H1 (cell line): ENCODE measurements at regions not wholly inside any gene's neighbourhood (a gene's known extent, or its start where the extent isn't known, plus 50 kb on each side); places are given as distances from the start of the nearest gene placed in this dataset.

Experiments used
- CTCF ChIA-PET: fragments of 300-600 bp; sonication (Branson Sonifier 250); formaldehyde crosslinking; loops from one replicate; lab custom pipeline; 2021; ENCODE audit not compliant: partially characterized antibody; lab: Charles Lee
- POLR2A ChIA-PET: fragments of 300-600 bp; sonication (Branson Sonifier 250); formaldehyde crosslinking; loops from one replicate; lab custom pipeline; 2021; ENCODE audit warnings: inconsistent platforms; ENCODE audit not compliant: partially characterized antibody; lab: Charles Lee
- DNase-seq, 2 experiments: peaks; one replicate each; pipeline versions ENCODE4 v3.0.0 to v3.0.0-alpha.2; 2010 to 2022; ENCODE audit warnings: low spot score in 2 of 2, low read depth in 1 of 2, mixed read lengths in 1 of 2
- FAIRE-seq: peaks from 2 replicates; lab custom pipeline; 2011; peaks lifted over from hg19 to GRCh38; lab: Jason Lieb, UNC
- H2AFZ ChIP-seq: 2 replicates; pipeline ENCODE4 v1.8.1; 2012; ENCODE audit warnings: low read length, inconsistent platforms
- H2AK5ac ChIP-seq: 2 replicates; pipeline ENCODE4 v1.6.1; 2013; ENCODE audit warnings: low read depth, low read length
- H2BK120ac ChIP-seq: replicated peaks from 2 replicates; pipeline ENCODE3; 2013; ENCODE audit warnings: low read depth, low read length, inconsistent platforms
- H2BK12ac ChIP-seq: 2 replicates; pipeline ENCODE4 v1.6.1; 2013; ENCODE audit warnings: low read depth, low read length
- H2BK15ac ChIP-seq: 2 replicates; pipeline ENCODE4 v1.6.1; 2013; ENCODE audit warnings: low read length
- H2BK20ac ChIP-seq: 2 replicates; pipeline ENCODE4 v1.6.1; 2013; ENCODE audit warnings: low read length
- H2BK5ac ChIP-seq: 2 replicates; pipeline ENCODE4 v1.6.1; 2013; ENCODE audit warnings: low read depth, low read length
- H3K14ac ChIP-seq: 2 replicates; pipeline ENCODE4 v1.6.1; 2013; ENCODE audit warnings: inconsistent platforms; ENCODE audit not compliant: insufficient read length
- H3K18ac ChIP-seq: 2 replicates; pipeline ENCODE4 v1.6.1; 2013; ENCODE audit warnings: low read length; ENCODE audit errors: extremely low read depth
- H3K23ac ChIP-seq: 2 replicates; pipeline ENCODE4 v1.6.1; 2013; ENCODE audit warnings: inconsistent platforms; ENCODE audit not compliant: insufficient read length
- H3K23me2 ChIP-seq: 2 replicates; pipeline ENCODE4 v1.6.1; 2013; ENCODE audit warnings: low read depth, low read length
- H3K27ac ChIP-seq: 2 replicates; pipeline ENCODE4 v1.6.1; 2011; ENCODE audit warnings: low read depth, low read length, inconsistent platforms
- H3K27me3 ChIP-seq, 4 experiments: replicated peaks in 1 of 4; 1 replicate in 1 of 4; 2 replicates in 3 of 4; pipeline versions ENCODE4 v1.6.1 to v1.8.1; 2011 to 2013; ENCODE audit warnings: low read length in 3 of 4, mild to moderate bottlenecking in 3 of 4, inconsistent platforms in 2 of 4, mixed read lengths in 2 of 4, moderate library complexity in 1 of 4; ENCODE audit not compliant: control insufficient read depth in 3 of 4, insufficient read depth in 3 of 4; ENCODE audit errors: extremely low read depth in 1 of 4
- H3K36me3 ChIP-seq, 4 experiments: 2 replicates each; pipeline versions ENCODE4 v1.6.1 to v1.8.1; 2011 to 2013; ENCODE audit warnings: mild to moderate bottlenecking in 4 of 4, low read length in 3 of 4, moderate library complexity in 2 of 4, control low read depth in 1 of 4, inconsistent platforms in 1 of 4; ENCODE audit not compliant: insufficient read depth in 4 of 4, control insufficient read depth in 2 of 4
- H3K4ac ChIP-seq: replicated peaks from 2 replicates; pipeline ENCODE3; 2013; ENCODE audit warnings: low read length, low read depth, mixed read lengths, inconsistent platforms; ENCODE audit not compliant: insufficient read length
- H3K4me1 ChIP-seq, 4 experiments: replicated peaks in 1 of 4; 1 replicate in 1 of 4; 2 replicates in 3 of 4; pipeline versions ENCODE4 v1.6.1 to v1.8.1; 2011 to 2013; ENCODE audit warnings: low read length in 3 of 4, inconsistent platforms in 2 of 4, mixed read lengths in 1 of 4; ENCODE audit not compliant: insufficient read depth in 4 of 4, control insufficient read depth in 3 of 4
- H3K4me2 ChIP-seq, 2 experiments: 2 replicates each; pipeline versions ENCODE4 v1.6.1 to v1.8.1; 2011 to 2013; ENCODE audit warnings: low read depth in 2 of 2, low read length in 2 of 2, control low read depth in 1 of 2, inconsistent platforms in 1 of 2, mild to moderate bottlenecking in 1 of 2; ENCODE audit not compliant: insufficient read depth in 1 of 2
- H3K4me3 ChIP-seq, 4 experiments: fragments of 200-600, 300-600 bp in 1 of 4; sonication (generic), shearing (Covaris generic), sonication (Bioruptor Twin) in 1 of 4; 2 replicates each; pipeline versions ENCODE4 v1.5.1 to v1.8.1; 2011 to 2016; ENCODE audit warnings: low read length in 4 of 4, low read depth in 3 of 4, control low read depth in 2 of 4, inconsistent platforms in 2 of 4, mild to moderate bottlenecking in 2 of 4, mixed read lengths in 1 of 4, moderate library complexity in 1 of 4; ENCODE audit not compliant: insufficient read depth in 2 of 4; ENCODE audit errors: extremely low read depth in 1 of 4
- H3K56ac ChIP-seq: replicated peaks from 2 replicates; pipeline ENCODE3; 2013; ENCODE audit warnings: low read depth, mild to moderate bottlenecking, mixed read lengths, low read length, inconsistent platforms; ENCODE audit not compliant: insufficient read length
- H3K79me1 ChIP-seq: 2 replicates; pipeline ENCODE4 v1.6.1; 2013; ENCODE audit warnings: low read depth, low read length, control low read depth
- H3K79me2 ChIP-seq, 2 experiments: 2 replicates each; pipeline versions ENCODE4 v1.6.1 to v1.8.1; 2012 to 2013; ENCODE audit warnings: low read length in 2 of 2, mild to moderate bottlenecking in 2 of 2, inconsistent platforms in 1 of 2; ENCODE audit not compliant: insufficient read depth in 2 of 2, control insufficient read depth in 1 of 2
- H3K9ac ChIP-seq, 4 experiments: replicated peaks in 1 of 4; 1 replicate in 1 of 4; 2 replicates in 3 of 4; pipeline versions ENCODE4 v1.6.1 to v1.8.1; 2011 to 2013; ENCODE audit warnings: low read depth in 3 of 4, low read length in 3 of 4, control low read depth in 2 of 4, mild to moderate bottlenecking in 2 of 4, moderate library complexity in 2 of 4, inconsistent platforms in 1 of 4; ENCODE audit errors: extremely low read depth in 1 of 4
- H3K9me3 ChIP-seq, 2 experiments: 2 replicates each; pipeline versions ENCODE4 v1.6.1 to v1.8.1; 2012 to 2013; ENCODE audit warnings: mild to moderate bottlenecking in 2 of 2, moderate library complexity in 2 of 2, control low read depth in 1 of 2, inconsistent platforms in 1 of 2, low read depth in 1 of 2, low read length in 1 of 2, mixed read lengths in 1 of 2; ENCODE audit not compliant: insufficient read depth in 2 of 2
- H4K20me1 ChIP-seq, 2 experiments: replicated peaks in 1 of 2; 2 replicates each; pipeline versions ENCODE3 to v1.8.1; 2011 to 2013; ENCODE audit warnings: inconsistent platforms in 2 of 2, low read length in 2 of 2, mild to moderate bottlenecking in 1 of 2; ENCODE audit not compliant: insufficient read depth in 2 of 2, control insufficient read depth in 1 of 2
- H4K5ac ChIP-seq: 2 replicates; pipeline ENCODE4 v1.6.1; 2013; ENCODE audit warnings: low read length, low read depth, mixed read lengths, inconsistent platforms; ENCODE audit not compliant: insufficient read length
- H4K8ac ChIP-seq: 2 replicates; pipeline ENCODE4 v1.8.0; 2013; ENCODE audit warnings: mild to moderate bottlenecking, moderate library complexity, low read length, inconsistent platforms; ENCODE audit not compliant: insufficient read depth; ENCODE audit errors: extremely low read depth
- H4K91ac ChIP-seq: replicated peaks from 2 replicates; pipeline ENCODE3; 2013; ENCODE audit warnings: low read length, mixed read lengths, inconsistent platforms; ENCODE audit not compliant: insufficient read length
- ATF2 ChIP-seq: IDR thresholded peaks from 2 replicates; pipeline ENCODE4 v1.6.1; 2012; ENCODE audit warnings: low read length, inconsistent platforms
- ATF3 ChIP-seq: IDR thresholded peaks from 2 replicates; pipeline ENCODE4 v1.6.1; 2011; ENCODE audit warnings: low read depth, mild to moderate bottlenecking, low read length; ENCODE audit not compliant: insufficient read depth
- CBX5 ChIP-seq: fragments of 300-800, 300-1000 bp; sonication (generic); IDR thresholded peaks from 2 replicates; pipeline ENCODE4 v1.7.1; 2016; ENCODE audit warnings: antibody characterized with exemption, low read length, low read depth
- FOSL1 ChIP-seq: IDR thresholded peaks from 2 replicates; pipeline ENCODE4 v1.6.1; 2011; ENCODE audit warnings: mild to moderate bottlenecking, low read depth, low read length, moderate library complexity; ENCODE audit not compliant: insufficient read depth
- HDAC6 ChIP-seq: IDR thresholded peaks from one replicate; pipeline ENCODE4 v1.7.1; 2012; ENCODE audit warnings: low read depth, mild to moderate bottlenecking, inconsistent platforms, low read length, moderate library complexity
- MAX ChIP-seq: IDR thresholded peaks from 2 replicates; pipeline ENCODE4 v1.6.1; 2012; ENCODE audit warnings: inconsistent platforms
- POLR2AphosphoS5 ChIP-seq: IDR thresholded peaks from 2 replicates; pipeline ENCODE4 v1.6.1; 2011; ENCODE audit warnings: low read depth, low read length
- RBBP5 ChIP-seq: IDR thresholded peaks from 2 replicates; pipeline ENCODE4 v1.7.1; 2012; ENCODE audit warnings: low read depth, mild to moderate bottlenecking, inconsistent platforms, low read length, moderate library complexity, borderline replicate concordance
- RFX5 ChIP-seq: IDR thresholded peaks from 2 replicates; pipeline ENCODE4 v1.6.1; 2011; ENCODE audit warnings: low read depth, low read length, improper control_type of control experiment, borderline replicate concordance
- SP1 ChIP-seq: IDR thresholded peaks from 2 replicates; pipeline ENCODE4 v1.6.1; 2011; ENCODE audit warnings: low read depth, low read length
- SUZ12 ChIP-seq: fragments of 200-600 bp; sonication (generic); IDR thresholded peaks from 2 replicates; pipeline ENCODE4 v1.6.1; 2012; ENCODE audit warnings: mild to moderate bottlenecking, inconsistent platforms, low read length, moderate library complexity, mixed read lengths
- TAF1 ChIP-seq: IDR thresholded peaks from 2 replicates; pipeline ENCODE4 v1.6.1; 2011; ENCODE audit warnings: mild to moderate bottlenecking, low read depth, low read length
- WGBS, 2 experiments: shearing (Covaris generic) in 1 of 2; methylation state at CpG; one replicate each; pipeline versions ENCODE4 v1.1.6 to v1.1.7; 2013 to 2015; ENCODE audit warnings: low lambda C conversion rate in 2 of 2, mixed read lengths in 2 of 2, inconsistent platforms in 1 of 2, low coverage in 1 of 2, missing lambda C conversion rate in 1 of 2; ENCODE audit not compliant: insufficient replicate concordance in 2 of 2, insufficient coverage in 1 of 2, insufficient read length in 1 of 2; ENCODE audit errors: extremely low coverage in 1 of 2, missing lambda C conversion rate in 1 of 2; 5-methylcytosine and 5-hydroxymethylcytosine counted together

- H4K5ac ChIP-seq: no peak overlapping the region
- no peaks in the 10 kb centered on the region for H4K20me1 ChIP-seq
- no peak overlapping the region for H2AK5ac ChIP-seq
- no peak overlapping the region for H3K14ac ChIP-seq
- no peaks in the 10 kb centered on the region for H3K9me3 ChIP-seq
- ChIA-PET CTCF (interaction anchor here (1.2 to 1.8 kb wide), 2 partner anchors 32 to 262 kb away, joined by 3 to 7 read pairs; no protein-coding TSS in a partner anchor), POLR2A (no interaction called here)
- H3K4me2 ChIP-seq: no peak overlapping the region
- H2BK20ac ChIP-seq: no peak overlapping the region
- H2BK120ac ChIP-seq: no peak overlapping the region
- H3K56ac ChIP-seq: no peak overlapping the region
- peak overlapping the region; percentile 82; the same call in 1 of the 2 replicates for H2BK15ac ChIP-seq
- no peak overlapping the region for H3K27ac ChIP-seq
- H2AFZ ChIP-seq: no peak overlapping the region; the same call in 1 of the 2 replicates
- H4K91ac ChIP-seq: no peak overlapping the region
- H3K4me3 ChIP-seq: no peak overlapping the region
- H3K79me1 ChIP-seq: no peaks in the 10 kb centered on the region
- peak overlapping the region; percentile 45; the same call in 1 of the 2 replicates for H2BK12ac ChIP-seq
- H3K18ac ChIP-seq: no peak overlapping the region
- DNase-seq (no peak), FAIRE-seq (no peak)
- H3K9ac ChIP-seq: no peak overlapping the region
- no peak overlapping the region for H4K8ac ChIP-seq
- WGBS, 2 experiments: 92% methylated on average over 5 of the region's 5 CpGs; no CpG with 5 or more reads in 1 of the 2 experiments
- no peak overlapping the region for H3K4ac ChIP-seq
- no peaks in the 10 kb centered on the region for H3K36me3 ChIP-seq
- H3K23ac ChIP-seq: no peak overlapping the region
- H3K79me2 ChIP-seq: no peaks in the 10 kb centered on the region
- H2BK5ac ChIP-seq: no peak overlapping the region; the same call in 1 of the 2 replicates
- H3K27me3 ChIP-seq: no peaks in the 10 kb centered on the region
- peaks cover 0 to 9% (median 2%) of the 10 kb centered on the region in 4 experiments; a peak in 3 of 7 replicates for H3K4me1 ChIP-seq
- H3K23me2 ChIP-seq: no peaks in the 10 kb centered on the region
- TF ChIP-seq CBX5 (no peak), ATF3 (no peak), FOSL1 (no peak), SUZ12 (no peak), SP1 (no peak), ATF2 (no peak), TAF1 (no peak), RBBP5 (no peak), MAX (no peak), HDAC6 (no peak), RFX5 (no peak), POLR2AphosphoS5 (no peak)
Observed at GRCh38 chr4:182091128-182091527, 152.1 kb upstream of the TENM3 start.
